ENCODE measurements at regions not wholly inside any gene's neighbourhood (a gene's known extent, or its start where the extent isn't known, plus 50 kb on each side); places are given as distances from the start of the nearest gene placed in this dataset.

GRCh38 chr18:34049511-34049910 is 175.2 kb downstream of the NOL4 start:
- Histone ChIP-seq H3K4me1 (no peaks in the 10 kb centered on the region), H3K27me3 (no peaks in the 10 kb centered on the region), H3K9me3 (no peaks in the 10 kb centered on the region), H3K36me3 (no peaks in the 10 kb centered on the region), H3K27ac (no peak overlapping the region), H3K4me3 (no peak overlapping the region)
- DNase-seq: no peak
- no peak for TF ChIP-seq CTCF (IDR thresholded peaks at IDR 0.05)
- no peak for TF ChIP-seq POLR2A (IDR thresholded peaks at IDR 0.05)

GRCh38 chr18:34048423-34048822 is 176.3 kb downstream of the NOL4 start:
- DNase-seq: no peak
- no peak overlapping the region for H3K27ac ChIP-seq
- H3K4me3 ChIP-seq: no peak overlapping the region
- no peaks in the 10 kb centered on the region for H3K9me3 ChIP-seq
- no peaks in the 10 kb centered on the region for H3K36me3 ChIP-seq
- no peaks in the 10 kb centered on the region for H3K27me3 ChIP-seq
- no peaks in the 10 kb centered on the region for H3K4me1 ChIP-seq
- TF ChIP-seq CTCF (IDR thresholded peaks at IDR 0.05): no peak
- no peak for TF ChIP-seq POLR2A (IDR thresholded peaks at IDR 0.05)

GRCh38 chr18:34042423-34043146 is 182.1 kb downstream of the NOL4 start:
- H3K36me3 ChIP-seq: no peaks in the 10 kb centered on the region
- no peak overlapping the region for H3K27ac ChIP-seq
- no peaks in the 10 kb centered on the region for H3K4me1 ChIP-seq
- H3K27me3 ChIP-seq: no peaks in the 10 kb centered on the region
- no peak for DNase-seq
- TF ChIP-seq POLR2A (IDR thresholded peaks at IDR 0.05) (no peak), CTCF (IDR thresholded peaks at IDR 0.05) (no peak)
- no peak overlapping the region for H3K4me3 ChIP-seq
- no peaks in the 10 kb centered on the region for H3K9me3 ChIP-seq

- Histone ChIP-seq H3K9me3 (no peaks in the 10 kb centered on the region), H3K36me3 (no peaks in the 10 kb centered on the region), H3K27me3 (no peaks in the 10 kb centered on the region), H3K27ac (no peak overlapping the region), H3K4me1 (no peaks in the 10 kb centered on the region), H3K4me3 (no peak overlapping the region)
- TF ChIP-seq POLR2A (IDR thresholded peaks at IDR 0.05) (no peak), CTCF (IDR thresholded peaks at IDR 0.05) (no peak)
- no peak for DNase-seq
Observed at GRCh38 chr18:34039611-34040010, 185.1 kb downstream of the NOL4 start.

- Histone ChIP-seq H3K9me3 (no peaks in the 10 kb centered on the region), H3K27me3 (no peaks in the 10 kb centered on the region), H3K4me3 (no peak overlapping the region), H3K4me1 (no peaks in the 10 kb centered on the region), H3K27ac (no peak overlapping the region), H3K36me3 (no peaks in the 10 kb centered on the region)
- no peak for TF ChIP-seq POLR2A (IDR thresholded peaks at IDR 0.05)
- no peak for TF ChIP-seq CTCF (IDR thresholded peaks at IDR 0.05)
- DNase-seq: no peak
Observed at GRCh38 chr18:34039201-34039600, 185.5 kb downstream of the NOL4 start.

GRCh38 chr18:34038086-34038485 is 186.6 kb downstream of the NOL4 start:
- TF ChIP-seq POLR2A (IDR thresholded peaks at IDR 0.05): no peak
- no peak for TF ChIP-seq CTCF (IDR thresholded peaks at IDR 0.05)
- H3K4me1 ChIP-seq: no peaks in the 10 kb centered on the region

More at GRCh38 chr18:34038086-34038485, 186.6 kb downstream of the NOL4 start:
- Histone ChIP-seq H3K36me3 (no peaks in the 10 kb centered on the region), H3K9me3 (no peaks in the 10 kb centered on the region), H3K4me3 (no peak overlapping the region), H3K27ac (no peak overlapping the region), H3K27me3 (no peaks in the 10 kb centered on the region)
- no peak for DNase-seq

All from Peyer's patch (tissue), 4 donors.